Renal cortical epithelial cell (primary cell): ENCODE measurements at regions not wholly inside any gene's neighbourhood (a gene's known extent, or its start where the extent isn't known, plus 50 kb on each side); places are given as distances from the start of the nearest gene placed in this dataset.
A peak's percentile ranks its signal among the peaks of the same experiment; 100 is the strongest.

Experiments
- DNase-seq: peaks from one replicate; pipeline ENCODE4 v3.0.0-alpha.2; 2011; ENCODE audit warnings: low read depth

DNA sequence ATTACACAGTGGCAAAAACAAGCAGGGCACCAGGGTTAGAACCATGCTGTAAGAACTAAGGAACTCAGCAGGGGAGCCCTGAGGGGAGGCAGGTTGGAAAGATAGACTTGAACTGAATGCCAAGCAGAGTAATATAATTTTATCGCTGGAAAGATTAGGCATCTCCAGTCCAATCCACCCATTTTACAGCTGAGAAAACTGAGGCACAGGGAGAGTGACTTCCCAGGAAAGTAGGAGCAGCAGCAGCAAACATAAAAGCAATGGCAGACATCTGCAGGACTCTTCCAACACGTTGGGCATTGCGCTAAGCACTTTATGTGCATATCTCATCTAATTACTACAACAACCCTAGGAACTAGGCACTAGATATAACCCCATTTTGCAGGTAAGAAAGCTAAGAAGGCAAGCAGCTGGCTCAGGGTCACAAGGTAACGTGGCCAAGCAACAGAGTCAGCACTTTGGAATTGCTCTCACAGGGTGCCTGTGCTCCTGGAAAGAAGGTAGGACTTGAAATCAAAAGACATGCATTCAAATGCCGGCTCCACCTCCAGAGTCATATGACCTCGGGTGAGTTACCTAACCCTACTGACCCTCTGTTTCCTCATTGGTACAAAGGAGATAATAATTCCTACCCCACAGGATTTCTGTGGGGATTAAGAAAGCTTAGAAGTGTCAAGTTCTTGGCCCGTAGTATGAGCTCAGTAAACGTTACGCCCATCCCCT is 215.3 kb downstream of the BARX2 start:
- DNase-seq = no peak

DNA sequence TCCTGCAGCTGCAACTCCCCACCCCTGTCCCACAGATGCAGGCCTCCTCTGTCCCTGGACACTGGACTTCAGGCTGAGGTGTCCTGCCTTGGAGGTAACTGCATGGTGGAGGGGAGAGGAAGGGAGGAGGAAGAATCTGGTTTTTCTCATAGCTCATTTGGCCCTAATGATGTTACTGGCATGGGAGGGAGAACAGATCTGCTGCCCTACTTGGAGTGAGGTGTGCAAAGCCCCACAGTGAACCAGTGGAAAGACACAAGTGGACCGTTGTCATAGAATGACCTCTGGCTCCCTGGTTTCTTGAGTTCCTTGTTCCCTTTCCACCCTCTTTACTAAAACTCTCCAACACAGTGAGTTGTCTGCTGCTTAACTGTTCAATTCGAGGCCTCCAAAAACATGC is 215.9 kb downstream of the BARX2 start:
- no peak for DNase-seq

DNA sequence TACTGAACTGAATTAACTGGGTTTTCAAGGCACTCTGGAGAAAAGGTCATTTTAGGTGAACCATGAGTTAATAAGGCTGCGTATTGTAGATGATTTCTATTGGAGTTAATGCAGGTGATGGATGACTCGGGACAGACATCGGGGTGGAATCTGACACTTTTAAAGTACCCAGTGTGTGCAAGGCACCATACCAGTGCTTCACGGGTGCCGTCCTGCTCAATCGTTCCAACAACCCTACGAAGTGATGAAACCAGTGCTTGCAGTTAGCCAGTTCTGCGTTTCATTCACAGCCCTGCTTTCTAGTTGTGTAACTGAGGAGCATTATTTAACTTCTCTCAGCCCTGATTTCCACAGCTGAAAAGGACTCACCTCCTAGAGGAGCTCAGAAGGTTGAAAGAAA is 216.5 kb downstream of the BARX2 start:
- no peak for DNase-seq

DNA sequence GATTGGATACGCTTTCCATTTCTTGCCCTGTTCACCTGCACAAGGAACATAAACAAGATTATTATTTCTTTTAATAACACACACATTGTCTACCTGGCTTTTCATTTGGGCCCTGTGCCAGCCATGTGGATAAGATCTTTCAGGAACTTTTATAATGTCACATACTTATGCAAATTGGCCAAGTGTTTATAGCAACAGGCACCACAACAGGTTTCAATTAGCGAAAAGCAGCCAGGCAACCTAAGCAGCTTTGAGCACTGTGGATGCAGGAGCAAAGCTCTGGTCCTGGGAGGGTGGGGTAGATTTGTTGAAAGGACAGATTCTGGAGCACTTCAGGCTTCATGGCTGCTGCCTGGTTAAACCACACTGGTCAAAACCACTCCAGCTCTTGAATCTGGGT is 217.4 kb downstream of the BARX2 start:
- DNase-seq = peak; percentile 78

DNA sequence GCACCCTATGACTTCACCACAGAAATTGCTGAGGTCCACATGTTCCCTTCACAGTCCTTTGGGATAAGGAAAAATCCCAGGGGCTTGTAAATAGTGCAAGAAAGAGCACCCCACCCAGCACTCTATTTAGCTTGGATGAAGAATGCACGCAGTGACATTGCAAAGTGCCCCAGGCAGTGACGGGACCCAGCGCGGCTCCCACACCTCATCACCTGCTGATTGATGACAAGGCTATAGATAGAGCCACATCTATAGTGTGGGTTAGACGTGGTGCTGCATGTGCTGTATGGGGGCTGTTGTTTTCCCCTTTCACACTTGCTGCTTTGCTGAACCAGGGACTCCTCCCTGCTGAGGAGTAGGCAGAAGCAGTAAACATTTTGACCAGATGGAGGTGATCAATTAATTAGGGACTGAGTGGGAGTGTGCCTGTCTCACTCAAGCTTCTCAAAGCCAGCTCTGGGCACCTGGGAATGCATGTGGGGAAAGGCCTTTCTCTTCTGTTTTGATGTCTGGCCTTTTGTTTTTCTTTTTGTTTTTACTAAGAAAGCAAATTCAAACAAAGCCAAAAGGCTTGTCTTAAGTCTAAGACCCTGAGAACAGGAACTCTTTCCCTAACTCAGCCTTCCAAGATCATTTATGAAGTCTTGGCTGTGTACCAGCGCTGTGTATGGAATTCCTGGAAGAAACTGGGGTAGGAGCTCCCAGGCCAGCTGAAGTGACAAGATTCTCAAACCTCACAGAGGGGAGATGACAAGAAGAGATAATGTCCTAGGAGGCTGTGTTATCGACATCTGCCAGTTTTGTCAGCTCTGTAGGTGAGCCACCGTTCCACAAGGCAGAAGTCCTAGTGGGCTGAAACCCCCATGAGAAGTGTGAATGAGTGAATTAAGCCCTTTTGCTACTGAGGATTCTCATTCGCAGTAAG is 219.7 kb downstream of the BARX2 start:
- no peak for DNase-seq

DNA sequence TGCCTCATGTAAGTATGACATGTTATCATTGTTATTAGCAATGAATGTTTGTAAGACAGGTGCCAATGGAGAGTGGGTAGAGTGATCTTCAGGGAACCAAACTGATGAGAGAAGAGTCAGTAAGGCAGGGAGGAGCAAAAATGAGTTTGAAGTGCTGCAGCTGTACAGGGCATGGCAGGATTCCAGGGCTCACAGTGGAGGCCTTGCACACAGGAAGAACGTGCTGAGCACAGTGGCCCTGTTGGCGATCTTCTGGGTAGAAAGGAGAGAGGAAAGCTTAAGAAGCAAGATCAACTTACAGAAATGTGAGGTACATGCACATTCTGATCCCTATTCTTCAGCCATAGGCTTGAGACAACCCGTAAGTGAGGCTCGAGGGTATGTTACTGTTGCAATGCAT is 219.3 kb upstream of the TMEM45B start:
- DNase-seq = no peak

DNA sequence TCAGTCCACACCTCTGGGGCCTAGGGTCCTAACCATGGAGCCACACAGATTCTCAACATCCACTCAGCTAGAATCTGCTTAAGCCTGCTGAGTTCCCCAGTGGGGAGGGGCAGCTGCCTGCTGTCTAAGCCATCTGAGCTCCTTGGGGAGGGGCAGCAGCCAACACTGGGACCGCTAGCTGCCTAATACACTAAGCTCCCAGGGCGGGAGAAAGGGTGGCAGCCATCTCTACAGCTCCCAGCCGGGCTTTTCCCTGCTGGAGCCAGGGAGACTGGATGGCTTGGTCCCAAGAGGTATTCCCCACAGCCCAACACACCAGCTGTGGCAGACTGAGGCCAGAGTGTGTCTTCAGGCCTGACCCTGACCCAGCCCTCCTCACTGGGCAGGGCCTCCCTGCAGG is 217.3 kb upstream of the TMEM45B start:
- no peak for DNase-seq

DNA sequence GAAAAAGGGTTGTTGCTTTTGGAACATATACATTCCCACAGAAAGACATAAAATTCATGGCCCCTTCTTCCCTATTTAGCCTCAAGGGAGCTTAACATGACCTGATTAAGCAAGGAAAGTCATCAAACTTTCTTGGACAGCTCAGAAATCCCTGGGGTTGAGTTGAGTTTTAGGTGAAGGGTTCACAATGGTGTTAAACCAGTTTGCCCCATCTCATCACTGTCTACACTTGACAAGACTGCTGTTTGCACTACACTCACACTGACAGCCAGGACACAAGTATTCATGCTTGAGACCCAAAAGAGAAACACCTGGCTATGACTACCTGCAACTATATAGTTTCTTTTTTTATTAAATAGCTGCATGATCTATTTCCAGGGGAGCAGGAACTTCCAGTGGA is 209.8 kb upstream of the TMEM45B start:
- no peak for DNase-seq

DNA sequence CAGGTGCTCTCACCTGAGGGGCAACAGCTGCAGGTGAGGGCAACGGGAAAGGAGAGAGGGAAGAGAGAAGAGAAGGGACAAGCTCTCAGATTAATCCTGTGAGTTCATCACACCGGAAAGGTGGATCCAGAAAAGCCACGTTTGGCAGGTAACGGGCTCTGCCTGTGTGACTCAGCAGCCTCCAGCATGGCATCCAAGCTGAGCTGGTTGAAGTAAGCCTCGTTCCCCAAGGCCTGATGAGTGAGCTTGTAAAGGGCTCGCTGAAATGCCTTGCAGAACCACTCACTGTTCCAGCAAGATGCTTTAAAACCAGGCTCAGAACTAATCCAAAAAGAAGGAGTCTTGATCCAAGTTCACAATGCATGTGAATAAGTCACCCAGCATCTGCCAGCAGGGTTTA is 206.9 kb upstream of the TMEM45B start:
- DNase-seq = peak; percentile 11

DNA sequence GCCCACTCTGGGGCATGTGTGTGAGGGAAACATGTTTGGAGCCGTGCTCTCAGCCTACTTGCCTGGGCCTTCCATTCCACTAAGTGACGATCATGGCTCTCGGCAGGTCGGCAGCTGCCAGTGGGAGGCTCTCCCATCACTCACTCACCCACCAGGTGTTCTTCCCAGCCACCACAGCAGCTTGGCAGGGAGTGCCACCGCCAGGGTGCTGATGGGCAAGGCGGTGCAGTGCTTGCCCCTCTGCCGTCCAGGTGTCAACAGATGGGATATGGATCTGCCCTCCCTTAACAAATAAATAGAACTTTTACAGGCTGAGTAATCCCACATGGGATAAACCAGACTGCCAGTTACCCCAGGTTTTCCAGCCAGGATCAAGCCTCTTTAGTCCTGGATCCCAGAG is 205.5 kb upstream of the TMEM45B start:
- DNase-seq = no peak

DNA sequence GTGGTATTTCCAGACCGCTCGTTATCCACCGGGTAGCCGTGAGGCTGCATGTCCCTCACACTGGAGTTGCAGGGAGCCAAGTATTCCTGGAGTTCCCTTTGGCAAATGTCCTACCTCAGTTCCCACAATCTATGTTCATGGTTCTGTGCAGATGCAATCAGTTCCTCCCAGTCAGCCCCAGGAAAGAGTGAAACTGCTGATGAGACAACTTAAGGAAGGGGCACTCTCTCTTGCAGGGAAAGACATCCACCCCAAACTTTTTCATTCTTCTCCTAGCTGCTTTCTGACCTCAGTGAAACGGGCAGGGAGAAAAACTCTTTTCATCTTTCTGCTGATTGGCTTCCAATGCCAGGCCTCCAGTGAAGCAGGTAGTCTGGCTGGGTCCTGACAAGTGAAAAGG is 205.1 kb upstream of the TMEM45B start:
- DNase-seq = no peak

DNA sequence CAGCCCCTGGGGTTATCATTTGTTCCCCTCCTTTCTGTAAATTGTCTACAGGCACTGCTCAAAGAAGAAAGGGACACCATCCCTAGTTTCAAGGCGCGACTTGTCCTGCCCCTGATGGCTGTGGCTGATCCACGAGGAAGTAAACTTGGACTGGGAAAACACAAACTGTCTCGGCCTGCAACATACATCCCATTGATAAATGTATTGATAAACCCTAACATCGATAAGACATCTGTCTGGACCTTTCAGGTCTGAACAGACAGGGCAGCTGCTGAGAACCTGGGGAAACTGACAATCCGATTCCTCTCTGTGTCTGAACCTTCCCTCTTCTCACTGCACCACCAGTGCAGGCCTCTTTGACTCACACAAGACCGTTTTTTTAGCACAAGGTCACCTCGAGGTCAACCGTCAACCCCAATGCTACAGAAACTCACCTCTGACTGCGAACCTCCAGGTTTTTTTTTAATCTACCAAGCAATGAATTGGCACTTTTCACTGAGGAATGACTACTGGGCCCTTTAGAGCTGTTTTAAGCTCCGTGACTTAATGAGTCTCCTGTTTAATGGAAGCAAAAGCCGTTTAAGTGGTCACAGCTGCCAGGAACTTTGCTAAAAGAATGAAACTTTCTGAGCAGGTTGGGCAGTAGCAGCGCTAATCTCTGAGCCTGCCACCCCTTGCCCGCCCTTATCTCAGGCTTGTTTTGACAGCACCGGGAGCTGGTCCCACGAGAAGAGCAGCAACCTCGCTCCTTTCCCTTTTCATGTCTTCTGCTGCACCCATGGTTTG is 203.8 kb upstream of the TMEM45B start:
- peak; percentile 39 for DNase-seq

DNA sequence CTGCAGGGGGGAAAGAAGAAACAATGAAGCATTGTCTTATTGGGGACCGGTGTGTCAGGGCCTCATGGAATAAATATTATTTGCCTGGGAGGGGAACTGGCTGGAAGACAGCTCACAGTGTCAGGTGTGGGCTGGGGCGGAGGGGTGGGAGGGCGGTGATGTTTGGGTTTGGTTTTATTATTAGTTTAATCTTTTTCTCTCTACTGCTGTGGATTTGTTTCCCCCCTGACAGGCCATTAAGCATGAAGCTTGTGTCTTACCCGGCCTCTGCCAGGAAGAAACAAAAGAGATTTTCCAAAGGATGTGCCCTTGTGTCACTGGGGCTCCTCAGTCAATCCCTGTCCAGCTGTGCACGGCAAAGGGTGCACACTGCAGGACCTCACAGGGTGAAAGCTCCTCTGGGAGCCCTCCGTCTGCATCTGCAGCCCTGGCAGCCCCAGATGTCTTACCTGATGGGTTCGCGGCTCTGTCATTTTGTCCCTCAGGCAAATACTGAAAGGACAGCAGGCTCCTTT is 203.1 kb upstream of the TMEM45B start:
- DNase-seq = no peak

DNA sequence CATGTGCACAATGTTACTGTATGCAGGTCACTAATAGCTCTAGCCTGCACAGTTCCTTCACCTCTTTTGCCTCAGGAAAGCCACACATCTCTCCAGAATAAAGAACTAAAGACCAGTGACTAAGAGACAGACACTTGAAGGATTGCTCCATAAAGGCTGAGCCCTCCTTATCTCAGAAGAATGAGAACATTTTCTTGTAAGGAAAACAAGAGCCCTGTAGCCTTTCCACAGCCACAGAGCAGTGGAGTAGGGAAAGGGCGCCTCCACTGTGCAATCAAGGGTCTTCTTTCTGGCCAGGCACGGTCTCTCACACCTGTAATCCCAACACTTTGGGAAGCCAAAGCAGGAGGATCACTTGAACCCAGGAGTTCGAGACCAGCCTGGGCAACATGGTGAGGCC is 202.6 kb upstream of the TMEM45B start:
- DNase-seq = no peak

DNA sequence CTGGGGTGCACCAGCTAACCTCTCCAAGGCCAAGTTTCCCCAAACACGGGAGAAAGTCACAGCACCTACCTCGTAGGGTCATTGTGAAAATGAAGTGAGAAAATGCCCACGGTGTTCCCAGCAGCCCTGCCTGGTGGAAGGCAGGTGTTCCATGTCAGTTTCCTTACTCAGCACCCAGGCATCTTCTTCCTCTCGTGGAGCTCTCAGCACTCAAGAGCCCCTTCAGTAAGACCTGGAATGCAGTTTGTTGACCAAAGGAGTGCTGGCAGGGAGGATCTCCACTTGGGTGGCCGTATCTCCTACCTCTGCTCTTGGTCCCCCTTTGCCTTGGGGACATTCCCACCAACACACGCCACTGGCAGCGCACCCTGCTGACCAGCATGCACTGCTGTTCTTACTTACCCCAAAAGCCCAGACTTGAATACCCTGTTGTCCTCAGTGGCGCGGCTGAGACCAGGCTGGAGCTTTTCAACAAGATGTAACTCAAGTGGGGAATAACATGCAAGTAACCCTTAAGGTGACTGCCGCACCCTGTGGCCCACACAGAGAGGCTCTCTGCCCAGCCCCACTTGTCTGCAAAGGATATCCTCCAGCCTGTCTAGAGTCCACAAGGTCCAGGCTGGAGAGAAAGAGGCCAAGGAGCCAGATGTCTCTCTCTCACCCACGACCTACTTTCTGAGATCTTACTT is 201.2 kb upstream of the TMEM45B start:
- DNase-seq = no peak

DNA sequence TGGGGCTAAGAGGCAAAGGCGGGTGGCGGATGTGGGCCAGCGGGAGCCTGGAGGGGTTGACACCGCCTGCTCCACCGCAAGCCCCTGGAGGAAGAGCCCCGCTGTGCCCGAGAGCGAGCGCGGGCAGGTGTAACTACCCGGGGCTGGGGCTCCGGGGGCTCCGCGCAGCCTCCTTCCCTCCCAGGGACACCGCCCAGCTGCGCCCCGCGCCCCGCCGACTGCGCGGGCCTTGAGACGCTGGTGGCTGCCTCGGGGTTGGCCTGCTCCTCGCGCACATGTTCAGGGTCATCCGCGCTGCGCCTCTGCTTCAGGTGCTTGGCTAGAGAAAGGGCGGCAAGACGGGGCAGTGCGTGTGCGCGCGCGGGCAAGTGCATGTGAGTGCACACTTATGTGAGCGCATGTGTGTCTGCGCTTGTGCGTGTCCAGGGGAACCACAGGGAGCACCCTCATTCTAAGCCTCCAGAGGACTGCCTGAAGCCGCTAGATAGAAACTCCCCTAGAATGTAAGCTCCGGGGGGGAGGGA is 197.5 kb upstream of the TMEM45B start:
- no peak for DNase-seq

DNA sequence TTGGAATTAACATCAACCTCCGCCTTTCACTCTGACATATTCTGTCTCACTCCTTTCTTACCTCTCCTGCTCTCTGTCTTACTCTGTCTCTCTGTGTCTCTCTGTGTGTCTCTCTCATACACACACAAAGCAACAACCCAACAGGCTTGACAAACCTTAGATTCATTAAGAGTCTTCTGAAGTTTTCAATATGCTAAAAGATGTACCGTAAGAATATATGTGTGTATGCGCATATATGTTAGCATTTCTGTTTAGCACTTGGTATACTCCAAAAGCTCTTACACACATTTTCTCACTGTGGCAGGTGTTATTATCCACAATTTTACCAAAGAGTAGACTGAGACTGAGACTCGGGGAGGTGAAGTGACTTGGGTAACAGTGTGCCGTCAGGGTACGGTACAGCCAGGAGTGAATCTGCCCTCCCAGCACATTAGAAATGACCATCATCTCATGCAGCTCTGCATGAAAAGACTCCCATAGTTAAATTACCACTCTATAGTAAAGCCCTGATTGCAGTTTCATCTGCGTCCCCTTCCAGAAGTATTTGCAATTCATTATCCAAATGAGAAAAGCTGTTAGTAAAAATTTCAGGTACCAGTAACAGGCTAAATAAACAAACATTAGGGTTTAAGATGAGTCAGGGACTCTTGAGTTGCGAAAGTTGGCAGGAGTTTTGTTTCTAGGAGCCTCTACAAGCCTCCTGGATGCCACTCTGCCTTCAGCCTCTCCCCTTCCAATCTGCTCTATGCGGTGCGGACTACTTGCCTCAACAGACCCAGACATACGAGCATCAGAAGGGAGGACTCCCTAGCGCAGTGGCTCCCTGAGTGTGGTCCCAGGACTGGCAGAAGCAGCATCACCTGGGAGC is 195.2 kb upstream of the TMEM45B start:
- DNase-seq = peak; percentile 78

DNA sequence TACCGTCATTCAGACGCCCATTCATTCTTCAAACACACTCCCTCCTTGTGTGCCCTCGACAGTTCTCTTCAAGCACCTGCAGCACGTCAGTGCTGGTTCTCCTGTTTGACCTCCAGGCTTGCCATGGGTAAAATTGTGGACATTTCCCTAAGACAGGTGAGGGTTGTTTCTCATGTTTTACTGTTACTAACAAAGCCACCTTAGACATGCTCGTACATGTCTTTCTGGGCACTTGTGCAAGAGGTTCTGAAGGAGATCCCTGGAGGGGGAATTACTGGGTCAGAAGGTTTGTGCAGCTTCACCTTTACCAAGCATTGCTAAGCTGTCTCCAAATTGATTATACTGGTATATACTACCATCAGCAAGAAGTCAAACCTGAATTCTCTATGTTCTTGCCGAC is 189.7 kb upstream of the TMEM45B start:
- no peak for DNase-seq

DNA sequence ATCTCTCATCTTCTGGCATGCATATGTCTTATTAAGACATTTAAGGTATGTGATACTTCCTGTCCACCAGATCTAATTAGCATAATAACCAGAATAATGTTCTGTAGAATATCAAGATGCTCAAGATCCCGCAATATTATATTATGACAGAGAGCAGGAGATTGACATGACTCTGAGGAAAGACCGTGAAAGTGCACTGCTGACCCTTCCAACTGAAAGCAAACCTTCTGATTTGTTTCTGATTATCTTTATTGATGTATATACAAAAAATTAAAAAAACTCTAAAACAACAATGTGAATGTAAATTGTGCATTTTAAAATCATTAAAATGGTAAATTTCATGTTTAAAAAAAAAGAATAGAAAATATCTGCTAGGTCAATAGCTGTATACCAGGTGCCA is 184.4 kb upstream of the TMEM45B start:
- no peak for DNase-seq

DNA sequence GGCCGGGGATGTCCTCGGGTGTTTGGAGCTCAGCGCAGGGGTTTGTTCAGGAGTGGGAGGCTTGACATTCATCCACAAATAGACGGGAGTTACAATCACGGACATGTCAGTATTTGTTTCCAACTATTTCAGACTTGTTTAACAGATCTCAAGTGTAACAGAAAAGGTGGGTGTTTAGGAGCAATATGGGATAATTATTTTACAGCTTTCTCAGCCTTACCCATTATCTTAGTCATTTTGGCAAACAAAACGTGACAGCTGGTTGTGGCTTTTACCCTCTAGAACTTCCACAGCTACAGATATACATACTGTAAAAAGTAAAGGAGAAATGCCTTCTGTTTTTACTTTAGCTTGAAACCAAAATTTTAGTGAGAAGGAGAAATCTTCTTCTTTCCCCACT is 178.7 kb upstream of the TMEM45B start:
- no peak for DNase-seq
